Cardiac septum (tissue), 1 donor: ENCODE measurements at regions not wholly inside any gene's neighbourhood (a gene's known extent, or its start where the extent isn't known, plus 50 kb on each side); places are given as distances from the start of the nearest gene placed in this dataset.

Experiments
- DNase-seq: peaks from one replicate; pipeline ENCODE4 v3.0.0-alpha.2; 2020; ENCODE audit warnings: low spot score
- intact Hi-C: fragments of 100-400 bp; cut with DNase I; formaldehyde crosslinking; loops from one replicate; pipeline ENCODE4 v1.14.0; 2022
- donor health status: DM: no; HTN: no; CAD: no.

- DNase-seq = no peak
- intact Hi-C loops = no loop called here
These were observed 550.3 kb downstream of the FOXG1 start for GRCh38 chr14:29316936-29317335.

DNA sequence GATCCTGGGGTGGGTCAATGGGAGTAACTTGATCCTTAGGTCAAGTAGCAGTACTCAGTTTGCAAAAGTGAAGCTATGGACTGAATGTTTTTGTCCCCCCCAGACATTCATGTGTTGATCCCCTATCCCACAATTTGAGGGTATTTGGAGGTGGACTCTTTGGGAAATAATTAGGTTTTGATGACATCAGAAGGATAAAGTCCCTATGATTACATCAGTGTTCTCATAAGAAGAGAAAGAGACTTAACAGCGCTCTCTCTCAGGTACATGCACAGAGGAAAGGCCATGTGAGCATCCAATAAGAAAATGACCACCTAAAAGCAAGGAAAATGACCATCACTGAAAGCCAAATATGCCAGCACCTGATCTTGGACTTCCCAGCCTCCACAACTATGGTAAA lies 550.8 kb downstream of the FOXG1 start:
- DNase-seq = no peak
- intact Hi-C loops = no loop called here

DNA sequence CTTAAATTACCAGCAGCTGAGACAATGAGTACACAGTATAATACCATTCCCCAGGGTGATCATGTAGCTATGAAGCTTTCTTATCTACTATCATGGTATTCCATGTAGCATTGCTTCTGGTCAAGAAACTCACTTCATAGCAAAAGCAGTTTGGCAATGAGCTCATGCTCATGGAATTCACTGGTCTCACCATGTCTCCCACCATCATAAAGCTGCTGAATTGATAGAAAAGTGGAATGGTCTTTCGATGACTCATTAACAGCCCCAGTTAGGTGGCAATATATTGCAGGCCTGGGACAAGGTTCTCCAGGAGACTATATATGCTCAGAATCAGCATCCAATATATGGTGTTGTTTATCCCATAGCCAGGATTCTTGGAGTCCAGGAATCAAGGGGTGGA lies 553.7 kb downstream of the FOXG1 start:
- intact Hi-C loops = no loop called here
- DNase-seq = no peak

GRCh38 chr14:29321646-29322045 lies 555.1 kb downstream of the FOXG1 start:
- intact Hi-C loops = no loop called here
- DNase-seq = no peak

DNA sequence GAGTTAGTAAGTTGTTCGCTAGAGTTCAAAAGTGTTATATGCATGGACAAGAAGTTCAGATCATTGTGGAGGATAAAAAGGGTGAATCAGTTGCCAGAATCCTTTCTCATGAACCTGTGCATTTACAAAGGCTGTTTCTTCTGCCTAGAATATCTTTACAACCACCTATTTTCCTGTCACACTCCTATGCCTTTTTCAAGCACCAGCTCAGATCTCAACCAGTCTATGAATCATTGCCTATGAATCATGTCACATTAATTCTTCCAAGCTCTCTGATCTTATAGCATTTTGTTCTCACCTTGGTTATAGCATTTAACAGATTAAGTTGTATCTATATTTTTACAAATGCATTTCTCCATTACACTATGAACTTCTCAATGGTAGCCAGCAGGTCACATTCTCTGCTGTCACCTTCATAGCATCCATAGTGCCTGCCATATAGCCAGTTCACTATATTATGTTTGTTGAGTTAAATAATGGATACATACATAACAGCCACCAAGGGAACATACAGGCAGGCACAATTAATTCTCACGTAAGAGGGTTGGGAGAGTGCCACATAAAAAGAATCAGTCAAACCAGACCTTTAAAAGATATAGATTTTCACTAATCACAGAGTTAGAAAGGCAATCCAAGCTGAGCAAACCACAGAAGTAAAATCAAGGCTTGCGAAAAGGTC lies 573.0 kb downstream of the FOXG1 start:
- DNase-seq = no peak
- intact Hi-C loops = no loop called here

DNA sequence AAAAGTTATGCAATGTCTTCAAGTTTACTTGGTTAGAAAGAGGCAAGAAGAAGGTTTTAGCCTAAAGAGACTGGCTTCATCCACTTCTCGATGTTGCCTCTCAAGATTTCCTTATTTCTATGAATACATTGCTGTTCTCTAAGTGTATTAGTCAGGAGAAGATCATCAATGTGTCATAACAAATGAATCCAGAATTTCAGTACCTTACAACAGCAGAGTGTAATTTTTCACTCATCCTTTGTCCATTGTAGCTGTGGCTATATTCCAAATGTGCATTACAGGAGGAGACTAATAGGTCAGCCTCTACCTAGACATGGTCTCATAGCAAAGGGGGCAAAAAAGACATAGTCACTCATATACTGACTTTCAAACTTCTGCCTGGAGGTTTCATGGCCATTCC lies 579.1 kb downstream of the PRKD1 start:
- DNase-seq = no peak
- intact Hi-C loops = no loop called here

GRCh38 chr14:29350496-29350895 lies 577.2 kb downstream of the PRKD1 start:
- intact Hi-C loops = no loop called here
- DNase-seq = no peak

- DNase-seq = no peak
- intact Hi-C loops = no loop called here
These were observed 575.5 kb downstream of the PRKD1 start for GRCh38 chr14:29351996-29352705.

- intact Hi-C loops = no loop called here
- no peak for DNase-seq
These were observed 575.0 kb downstream of the PRKD1 start for GRCh38 chr14:29352706-29353080.

DNA sequence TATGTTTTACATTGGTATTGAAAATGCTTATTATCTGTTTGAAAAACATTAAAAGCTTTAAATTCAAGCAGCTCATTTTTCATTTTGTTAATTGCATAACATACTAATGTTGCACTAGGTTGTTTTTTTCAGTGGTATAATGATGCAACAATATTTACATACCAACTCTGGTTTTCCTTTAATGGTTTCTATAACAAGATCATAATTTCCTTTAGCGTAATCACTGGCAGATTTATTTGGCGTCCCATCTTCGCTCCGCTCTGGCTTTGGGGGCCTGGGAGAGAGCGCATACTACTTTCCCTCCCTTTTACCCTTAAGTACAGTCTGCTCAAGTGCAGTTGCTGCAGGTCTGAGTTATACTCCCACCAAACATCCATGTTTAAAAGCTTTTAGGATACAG lies 574.1 kb downstream of the PRKD1 start:
- DNase-seq = no peak
- intact Hi-C loops = no loop called here

DNA sequence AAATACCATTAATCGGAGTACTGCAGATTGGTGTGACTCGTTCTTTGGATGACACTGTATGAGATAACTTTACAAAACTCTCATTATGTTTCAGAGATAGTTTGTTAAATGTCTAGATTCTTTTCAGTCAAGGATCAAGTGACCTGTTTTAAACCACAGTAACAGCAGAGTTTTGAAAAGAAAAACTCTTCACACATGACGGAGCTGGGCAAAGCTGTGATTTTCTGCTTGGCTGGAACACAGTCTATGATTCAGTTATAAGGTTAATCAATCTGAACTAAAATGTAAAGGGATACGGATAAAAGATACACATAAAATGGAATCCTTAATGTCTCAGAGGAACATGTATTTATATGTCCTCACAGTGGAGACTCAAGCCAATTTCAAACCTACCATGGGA lies 573.2 kb downstream of the PRKD1 start:
- intact Hi-C loops = no loop called here
- no peak for DNase-seq

- intact Hi-C loops = no loop called here
- DNase-seq = no peak
These were observed 572.3 kb downstream of the PRKD1 start for GRCh38 chr14:29355331-29355730.

DNA sequence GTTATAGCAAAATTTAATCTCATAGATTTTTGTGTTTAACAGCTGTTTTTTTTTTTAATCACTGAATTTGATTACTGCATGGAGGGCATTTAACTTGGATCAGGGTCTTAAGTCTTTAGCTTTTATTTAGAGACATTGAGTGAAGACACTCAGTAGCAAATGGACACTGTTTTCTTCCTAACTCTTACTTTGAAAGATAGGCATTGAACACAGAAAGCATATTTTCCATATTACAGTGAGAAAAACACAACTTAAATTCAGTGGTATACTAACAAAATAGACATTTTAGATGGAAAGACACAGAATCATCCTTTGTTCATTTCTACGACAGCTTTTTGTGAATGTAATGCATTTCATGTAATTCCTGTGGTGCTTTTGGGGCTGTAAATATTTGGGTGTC lies 571.8 kb downstream of the PRKD1 start:
- intact Hi-C loops = no loop called here
- DNase-seq = no peak

- intact Hi-C loops = no loop called here
- DNase-seq = no peak
These were observed 567.0 kb downstream of the PRKD1 start for GRCh38 chr14:29360656-29361055.

DNA sequence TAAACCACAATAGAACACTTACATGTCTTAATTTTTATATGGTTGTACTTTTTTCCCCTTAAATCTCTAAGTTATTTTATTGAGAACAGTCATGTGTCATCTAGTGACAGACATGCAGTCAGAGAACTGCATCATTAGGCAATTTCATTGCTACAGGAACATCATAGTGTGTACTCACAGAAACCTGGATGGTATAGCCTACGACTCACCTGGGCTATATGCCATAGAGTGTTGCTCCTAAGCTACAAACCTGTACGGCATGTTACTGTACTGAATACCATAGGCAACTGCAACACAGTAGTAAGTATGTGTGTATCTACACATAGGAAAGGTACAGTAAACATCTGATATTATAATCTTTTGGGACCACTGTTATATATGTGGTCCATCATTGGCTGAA lies 557.6 kb downstream of the PRKD1 start:
- DNase-seq = no peak
- intact Hi-C loops = no loop called here

GRCh38 chr14:29376237-29376636 lies 551.4 kb downstream of the PRKD1 start:
- DNase-seq = no peak
- intact Hi-C loops = no loop called here

GRCh38 chr14:29380826-29381225 lies 546.8 kb downstream of the PRKD1 start:
- no peak for DNase-seq
- intact Hi-C loops = no loop called here

DNA sequence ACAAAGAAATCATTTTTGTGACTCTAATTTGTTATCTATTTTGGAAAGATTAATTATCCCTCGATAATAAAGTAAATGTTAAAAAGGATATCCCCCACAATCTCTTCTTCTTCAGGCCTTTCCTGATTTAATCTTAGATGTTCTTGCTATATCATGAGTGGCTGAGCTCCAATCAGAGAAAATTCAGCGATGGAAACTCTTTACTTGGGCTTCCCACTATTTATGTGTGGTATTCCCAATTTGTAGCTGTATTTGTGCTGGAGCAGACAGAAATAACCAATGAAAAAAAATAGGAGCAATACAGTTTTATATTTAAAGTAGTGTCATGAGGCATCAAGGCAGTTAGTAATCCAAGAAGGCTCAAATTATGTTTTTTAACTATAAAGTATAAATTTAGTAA lies 539.1 kb downstream of the PRKD1 start:
- intact Hi-C loops = no loop called here
- DNase-seq = no peak

GRCh38 chr14:29390081-29390832 lies 537.4 kb downstream of the PRKD1 start:
- intact Hi-C loops = no loop called here
- DNase-seq = no peak

GRCh38 chr14:29391231-29391630 lies 536.4 kb downstream of the PRKD1 start:
- intact Hi-C loops = no loop called here
- no peak for DNase-seq

- no peak for DNase-seq
- intact Hi-C loops = no loop called here
These were observed 535.8 kb downstream of the PRKD1 start for GRCh38 chr14:29391801-29392200.
